CD14-positive monocyte (primary cell): ENCODE measurements at regions not wholly inside any gene's neighbourhood (a gene's known extent, or its start where the extent isn't known, plus 50 kb on each side); places are given as distances from the start of the nearest gene placed in this dataset.

Source experiments
- DNase-seq, 3 donors: peaks; one replicate each; pipeline ENCODE4 v3.0.0-alpha.2; 2011 to 2022
- H2AFZ ChIP-seq: 2 replicates; pipeline ENCODE4 v1.6.0; 2012; ENCODE audit warnings: mild to moderate bottlenecking, low read depth, low read length, inconsistent platforms; ENCODE audit not compliant: insufficient read depth, poor library complexity, severe bottlenecking
- H3K27ac ChIP-seq, 2 donors: 1 replicate in 1 of 2; 2 replicates in 1 of 2; pipeline ENCODE4 v1.5.1; 2012 to 2013; ENCODE audit warnings: low read length in 2 of 2, control low read depth in 1 of 2, inconsistent platforms in 1 of 2, low read depth in 1 of 2, mild to moderate bottlenecking in 1 of 2
- H3K27me3 ChIP-seq, 2 donors: one replicate each; pipeline versions ENCODE4 v1.6.0 to v1.6.1; 2011 to 2013; ENCODE audit warnings: low read length in 2 of 2; ENCODE audit not compliant: control insufficient read depth in 2 of 2, insufficient read depth in 2 of 2
- H3K36me3 ChIP-seq, 2 donors: replicated peaks in 1 of 2; 1 replicate in 1 of 2; 2 replicates in 1 of 2; pipeline versions ENCODE4 v1.5.1 to v1.6.1; 2012 to 2013; ENCODE audit warnings: low read length in 2 of 2, control low read depth in 1 of 2, inconsistent platforms in 1 of 2, mild to moderate bottlenecking in 1 of 2; ENCODE audit not compliant: insufficient read depth in 2 of 2, control insufficient read depth in 1 of 2
- H3K4me1 ChIP-seq, 2 donors: 1 replicate in 1 of 2; 2 replicates in 1 of 2; pipeline versions ENCODE4 v1.5.1 to v1.6.1; 2012 to 2013; ENCODE audit warnings: low read length in 2 of 2, control low read depth in 1 of 2, inconsistent platforms in 1 of 2, mild to moderate bottlenecking in 1 of 2, moderate library complexity in 1 of 2; ENCODE audit not compliant: insufficient read depth in 2 of 2, control insufficient read depth in 1 of 2
- H3K4me2 ChIP-seq: replicated peaks from 2 replicates; pipeline ENCODE3; 2012; ENCODE audit warnings: low read length, moderate library complexity, mild to moderate bottlenecking; ENCODE audit not compliant: poor library complexity, severe bottlenecking; ENCODE audit errors: extremely low read depth
- H3K4me3 ChIP-seq, 3 experiments: fragments of 200-600 bp in 1 of 3; sonication (generic) in 1 of 3; replicated peaks in 1 of 3; 1 replicate in 2 of 3; 2 replicates in 1 of 3; pipeline ENCODE4 v1.5.1; 2011 to 2013; ENCODE audit warnings: low read length in 3 of 3, mild to moderate bottlenecking in 3 of 3, control low read depth in 2 of 3, low read depth in 2 of 3, inconsistent platforms in 1 of 3, moderate library complexity in 1 of 3
- H3K79me2 ChIP-seq: 2 replicates; pipeline ENCODE4 v1.6.0; 2012; ENCODE audit warnings: mild to moderate bottlenecking, control low read depth, inconsistent platforms, low read length, moderate library complexity; ENCODE audit not compliant: insufficient read depth
- H3K9ac ChIP-seq: 2 replicates; pipeline ENCODE4 v1.6.0; 2017; ENCODE audit warnings: low read length, mild to moderate bottlenecking; ENCODE audit not compliant: insufficient read depth, poor library complexity, severe bottlenecking
- H3K9me3 ChIP-seq, 2 donors: replicated peaks in 1 of 2; 1 replicate in 1 of 2; 2 replicates in 1 of 2; pipeline versions ENCODE4 v1.5.1 to v1.6.1; 2012 to 2013; ENCODE audit warnings: low read length in 2 of 2, control low read depth in 1 of 2; ENCODE audit not compliant: control insufficient read depth in 1 of 2, insufficient read depth in 1 of 2
- H4K20me1 ChIP-seq: 2 replicates; pipeline ENCODE4 v1.6.0; 2012; ENCODE audit warnings: mild to moderate bottlenecking, low read length, control low read depth, moderate library complexity; ENCODE audit not compliant: insufficient read depth
- H3K27ac Mint-ChIP-seq, 7 donors: one replicate each; pipeline ENCODE4 v1.8.0; 2020; ENCODE audit warnings: mild to moderate bottlenecking in 7 of 7, mixed read lengths in 7 of 7, moderate library complexity in 6 of 7, inconsistent platforms in 2 of 7
- H3K27me3 Mint-ChIP-seq, 3 donors: one replicate each; pipeline ENCODE4 v1.8.0; 2021 to 2022; ENCODE audit warnings: low read depth in 3 of 3, mild to moderate bottlenecking in 3 of 3, mixed read lengths in 3 of 3, moderate library complexity in 3 of 3, inconsistent platforms in 1 of 3
- H3K36me3 Mint-ChIP-seq, 2 donors: one replicate each; pipeline ENCODE4 v1.8.0; 2020; ENCODE audit warnings: mixed read lengths in 2 of 2, inconsistent platforms in 1 of 2, mild to moderate bottlenecking in 1 of 2
- H3K4me1 Mint-ChIP-seq: one replicate; pipeline ENCODE4 v1.8.0; 2020; ENCODE audit warnings: mild to moderate bottlenecking, mixed read lengths
- H3K4me3 Mint-ChIP-seq, 2 donors: one replicate each; pipeline ENCODE4 v1.8.0; 2020; ENCODE audit warnings: mild to moderate bottlenecking in 2 of 2, mixed read lengths in 2 of 2, moderate library complexity in 1 of 2
- H3K9me3 Mint-ChIP-seq, 7 donors: one replicate each; pipeline ENCODE4 v1.8.0; 2020 to 2022; ENCODE audit warnings: mixed read lengths in 7 of 7, mild to moderate bottlenecking in 6 of 7, moderate library complexity in 6 of 7, inconsistent platforms in 2 of 7
- CTCF ChIP-seq: fragments of 200-600 bp; IDR thresholded peaks from one replicate; pipeline ENCODE4 v1.8.0; 2022; ENCODE audit warnings: antibody characterized with exemption, mild to moderate bottlenecking
- WGBS: methylation state at CpG from one replicate; pipeline ENCODE4 v1.1.5; 2013; ENCODE audit warnings: missing lambda C conversion rate; ENCODE audit not compliant: insufficient coverage; 5-methylcytosine and 5-hydroxymethylcytosine counted together
- intact Hi-C, 2 donors: fragments of 100-400 bp; cut with micrococcal nuclease; formaldehyde crosslinking; loops; one replicate each; pipeline versions ENCODE4 v1.15.0 to v1.15.1; 2023

GRCh38 chr15:66912441-66912840 lies 153.0 kb upstream of the SMAD3 start:
- Histone ChIP-seq H3K9ac (no peak overlapping the region), H3K9me3 (no peaks in the 10 kb centered on the region), H3K4me3 (no peak overlapping the region), H4K20me1 (no peaks in the 10 kb centered on the region), H3K36me3 (no peaks in the 10 kb centered on the region), H3K27ac (no peak overlapping the region), H3K4me1 (peaks cover 53 to 54% of the 10 kb centered on the region in 2 donors), H3K27me3 (no peaks in the 10 kb centered on the region), H2AFZ (no peak overlapping the region), H3K79me2 (no peaks in the 10 kb centered on the region), H3K4me2 (no peak overlapping the region)
- peaks cover 60% of the 10 kb centered on the region for H3K4me1 Mint-ChIP-seq
- H3K9me3 Mint-ChIP-seq, result peaks cover 0 to 4% (median 2%) of the 10 kb centered on the region in 7 donors
- WGBS, result 53% methylated on average over 3 of the region's 7 CpGs
- no peaks in the 10 kb centered on the region for H3K36me3 Mint-ChIP-seq
- peak in 2 of 3 donors; percentile 17 to 31 for DNase-seq
- H3K27ac Mint-ChIP-seq, result peak overlapping the region in 2 of 7 donors; percentile 28 to 70
- peaks cover 0 to 9% (median 2%) of the 10 kb centered on the region in 3 donors for H3K27me3 Mint-ChIP-seq
- peak overlapping the region in 1 of 2 donors; percentile 41 for H3K4me3 Mint-ChIP-seq
- intact Hi-C loops, result no loop called here
- TF ChIP-seq CTCF, result no peak

- Histone ChIP-seq H4K20me1 (no peaks in the 10 kb centered on the region), H3K79me2 (no peaks in the 10 kb centered on the region), H3K27ac (no peak overlapping the region), H3K27me3 (no peaks in the 10 kb centered on the region), H3K9ac (no peak overlapping the region), H3K9me3 (peaks cover 16 to 17% of the 10 kb centered on the region in 2 donors), H3K4me3 (no peak overlapping the region), H3K4me2 (no peak overlapping the region), H3K36me3 (no peaks in the 10 kb centered on the region), H3K4me1 (peaks cover 15 to 16% of the 10 kb centered on the region in 2 donors), H2AFZ (no peak overlapping the region)
- Mint-ChIP-seq H3K36me3 (peaks cover 1 to 7% of the 10 kb centered on the region in 2 donors), H3K4me1 (peaks cover 26% of the 10 kb centered on the region), H3K27me3 (peaks cover 0 to 7% (median 2%) of the 10 kb centered on the region in 3 donors), H3K27ac (no peak overlapping the region), H3K4me3 (no peak overlapping the region), H3K9me3 (peaks cover 13 to 26% (median 21%) of the 10 kb centered on the region in 7 donors)
- intact Hi-C loops, result no loop called here
- peak in 2 of 3 donors; percentile 12 to 32 for DNase-seq
- no peak for TF ChIP-seq CTCF
- 100% methylated on average over 1 of the region's 2 CpGs for WGBS
These were observed 147.4 kb upstream of the SMAD3 start for GRCh38 chr15:66917904-66918448.
